ENCODE measurements at regions not wholly inside any gene's neighbourhood (a gene's known extent, or its start where the extent isn't known, plus 50 kb on each side); places are given as distances from the start of the nearest gene placed in this dataset.
A peak's percentile ranks its signal among the peaks of the same experiment; 100 is the strongest.

DNA sequence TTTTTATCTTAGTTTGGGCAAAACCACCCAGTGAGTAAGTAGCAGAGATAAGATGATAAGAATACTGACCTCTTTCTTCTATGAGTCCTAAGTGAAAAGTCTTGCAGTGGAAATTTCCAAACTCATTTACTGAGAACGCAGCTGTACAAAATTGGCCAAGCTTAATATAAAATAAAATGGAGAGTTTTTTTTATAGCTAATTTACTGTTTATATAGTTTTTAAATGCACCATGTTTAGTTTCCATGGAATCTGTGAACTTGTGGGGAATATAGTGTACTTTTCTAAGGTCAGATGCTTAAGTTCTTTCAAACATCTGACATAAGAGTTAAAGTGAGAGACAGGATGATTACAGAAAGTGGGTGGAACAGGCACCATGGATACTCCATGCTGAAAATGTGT, 833.5 kb downstream of the ADGRL2 start:
- DNase-seq (ENCODE audit: low read depth): no peak

DNA sequence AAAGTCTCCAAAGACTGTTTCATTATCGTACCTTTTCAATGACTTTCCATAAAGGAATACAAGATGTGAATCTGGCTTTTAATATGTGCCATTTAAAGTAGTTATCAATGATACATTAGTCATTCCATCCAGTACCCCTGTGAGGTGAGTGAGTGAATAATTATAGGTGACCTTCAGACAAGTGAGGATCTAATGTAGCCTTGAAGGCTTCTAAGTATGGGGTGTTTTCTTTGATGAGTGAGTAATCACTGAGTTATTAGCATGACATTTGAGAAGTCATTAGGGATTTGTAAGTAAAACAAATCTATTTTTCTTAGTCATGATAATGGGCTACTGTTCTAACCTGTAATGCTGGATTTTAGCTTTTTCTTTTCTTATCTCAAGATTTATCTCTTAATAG, 831.4 kb downstream of the ADGRL2 start:
- no peak for DNase-seq (ENCODE audit: low read depth)

DNA sequence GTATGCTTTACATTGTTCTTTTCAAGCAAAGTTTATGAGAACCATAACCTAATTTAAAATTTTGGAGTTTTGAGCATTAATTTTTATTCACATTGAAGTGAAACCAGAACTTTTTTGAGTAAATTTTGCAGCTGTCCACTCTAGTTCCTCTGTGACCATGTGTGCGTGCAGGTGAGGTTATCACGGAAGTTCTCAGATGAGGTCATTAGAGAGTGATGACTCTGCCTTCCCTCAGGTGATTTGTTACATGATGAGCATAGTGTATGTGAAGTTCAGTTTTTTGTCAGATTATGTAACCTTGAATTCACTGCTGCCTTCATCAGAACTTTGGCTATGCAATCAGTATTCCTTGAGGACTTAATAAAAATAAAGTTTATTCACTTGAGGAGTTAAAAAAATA, 828.2 kb downstream of the ADGRL2 start:
- DNase-seq (ENCODE audit: low read depth): no peak

DNA sequence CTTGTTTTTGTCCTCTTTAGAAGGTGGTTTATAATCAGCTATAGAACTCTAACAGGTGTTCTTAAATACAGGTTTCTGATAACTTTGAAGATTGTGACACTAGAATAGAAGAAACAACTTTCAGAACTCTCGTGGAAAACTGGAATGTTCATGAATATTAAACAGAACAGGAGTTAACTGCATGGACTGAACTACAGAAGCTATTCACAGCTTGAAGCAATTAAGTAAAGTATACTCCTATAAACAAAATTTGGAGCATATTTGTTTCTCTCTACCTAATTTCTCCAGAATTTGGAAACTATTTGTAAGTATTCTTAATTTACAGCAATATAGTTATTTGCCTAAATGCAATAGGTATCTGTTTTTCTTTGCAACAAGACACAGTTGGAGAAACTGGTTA, 824.8 kb downstream of the ADGRL2 start:
- no peak for DNase-seq (ENCODE audit: low read depth)

DNA sequence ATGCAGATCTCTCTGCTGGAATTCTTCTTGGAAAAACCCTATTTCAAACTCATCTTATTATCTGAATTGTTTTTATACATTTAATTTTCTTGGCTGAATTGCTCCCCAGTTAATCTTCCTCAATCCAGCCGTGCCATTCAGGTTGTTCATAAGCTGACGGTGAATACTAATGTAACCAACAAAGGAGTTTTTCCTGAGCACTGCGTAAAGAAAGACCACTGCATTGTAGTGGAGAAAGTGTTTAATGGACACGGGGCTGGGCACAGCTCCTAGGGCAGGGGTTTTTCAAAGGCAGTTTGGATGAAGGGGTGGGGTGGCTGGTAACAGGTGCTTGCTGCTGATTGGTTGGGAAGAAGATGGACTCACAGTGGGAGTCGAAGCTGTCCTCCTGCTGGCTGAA, 820.3 kb downstream of the ADGRL2 start:
- DNase-seq (ENCODE audit: low read depth): no peak

DNA sequence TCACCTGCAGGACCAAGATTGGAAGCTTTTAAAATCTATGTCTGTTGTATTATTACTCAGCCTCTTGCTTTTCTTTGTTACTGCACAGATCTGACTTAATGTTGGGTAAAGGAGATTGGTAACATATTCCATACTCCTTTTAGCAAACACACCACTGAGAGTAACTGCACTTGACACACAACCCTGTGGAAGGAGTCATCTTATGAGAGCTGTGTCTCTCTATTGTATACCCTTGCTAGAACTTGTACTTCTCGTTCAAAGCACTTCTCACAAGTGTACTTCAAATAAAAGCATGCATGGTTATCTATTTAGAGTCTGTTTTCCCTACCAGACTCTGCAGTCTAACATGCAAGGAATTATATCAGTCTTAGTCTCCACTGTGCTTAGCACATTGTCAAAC, 813.4 kb downstream of the ADGRL2 start:
- no peak for DNase-seq (ENCODE audit: low read depth)

DNA sequence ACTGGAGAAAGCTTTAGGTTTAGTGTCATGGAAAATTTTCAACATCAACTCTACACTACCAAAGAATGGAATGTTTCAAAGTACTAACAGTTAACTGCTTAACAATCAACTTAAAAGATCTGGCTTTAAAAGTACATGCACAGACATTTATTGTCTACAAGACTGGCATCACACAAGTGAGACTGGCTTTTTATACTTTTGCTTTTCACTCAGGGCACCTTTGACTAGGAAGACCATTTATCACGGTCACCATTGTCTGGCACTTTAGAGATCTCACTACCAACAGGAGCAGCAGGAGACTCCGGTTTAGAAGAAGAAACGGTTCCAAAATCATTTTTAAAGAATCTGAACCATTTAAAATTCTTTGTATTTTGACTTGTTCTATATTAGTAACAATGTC, 812.3 kb downstream of the ADGRL2 start:
- no peak for DNase-seq (ENCODE audit: low read depth)

DNA sequence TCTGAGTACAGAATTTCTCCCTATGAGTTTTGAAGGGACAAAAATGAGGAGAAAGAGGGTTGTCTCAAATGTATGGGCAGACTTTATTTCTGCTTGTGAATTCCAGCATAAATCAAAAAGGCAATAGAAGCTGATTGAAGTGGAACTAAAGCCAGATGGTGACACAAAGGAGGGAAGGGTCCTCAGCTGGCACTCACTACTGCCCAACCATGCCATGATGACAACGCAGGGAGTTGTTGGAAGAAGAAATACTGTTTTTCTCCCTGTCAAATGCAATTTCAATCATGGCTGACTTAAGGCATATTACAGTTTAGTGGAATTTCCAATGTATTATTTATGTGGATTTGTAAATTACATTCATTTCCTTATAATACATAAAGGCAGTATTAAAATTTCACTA, 805.8 kb downstream of the ADGRL2 start:
- no peak for DNase-seq (ENCODE audit: low read depth)

DNA sequence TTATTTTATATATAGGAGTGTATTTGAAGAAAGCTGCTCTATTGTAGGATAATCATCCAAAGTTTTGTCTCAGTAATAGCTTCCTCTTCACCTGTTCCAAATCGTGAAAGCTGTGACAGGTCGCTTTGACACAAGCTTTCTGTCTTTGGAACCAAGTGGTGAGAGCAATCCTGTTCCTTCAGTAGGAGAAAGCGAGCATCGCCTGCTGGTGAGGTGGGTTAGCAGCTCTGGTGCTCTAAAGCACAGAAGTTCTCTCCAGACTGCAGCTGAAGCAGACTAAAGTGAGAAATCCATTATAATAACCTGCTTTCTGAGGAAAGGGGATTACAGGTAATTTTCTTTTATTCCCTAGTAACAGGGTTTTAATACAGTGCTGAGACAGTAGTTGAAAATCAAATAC, 803.8 kb downstream of the ADGRL2 start:
- no peak for DNase-seq (ENCODE audit: low read depth)

DNA sequence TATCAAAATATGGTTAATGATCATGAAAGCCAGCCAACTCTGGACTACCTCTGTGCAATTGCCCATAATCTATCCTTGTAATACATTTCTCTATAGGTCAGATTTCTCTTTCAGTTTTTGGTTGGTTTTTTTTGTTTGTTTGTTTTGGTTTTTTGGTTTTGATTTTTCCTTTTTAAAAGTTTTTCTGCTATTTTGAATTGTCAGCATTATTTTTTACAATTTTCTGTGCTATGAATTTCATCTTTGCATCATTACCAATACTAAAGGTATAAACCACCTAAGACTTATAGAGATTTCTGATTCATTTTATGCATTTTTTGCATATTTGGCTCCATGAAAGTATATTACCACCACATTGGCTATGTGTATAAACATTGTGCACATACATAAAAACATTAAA, 799.6 kb downstream of the ADGRL2 start:
- DNase-seq (ENCODE audit: low read depth): no peak

DNA sequence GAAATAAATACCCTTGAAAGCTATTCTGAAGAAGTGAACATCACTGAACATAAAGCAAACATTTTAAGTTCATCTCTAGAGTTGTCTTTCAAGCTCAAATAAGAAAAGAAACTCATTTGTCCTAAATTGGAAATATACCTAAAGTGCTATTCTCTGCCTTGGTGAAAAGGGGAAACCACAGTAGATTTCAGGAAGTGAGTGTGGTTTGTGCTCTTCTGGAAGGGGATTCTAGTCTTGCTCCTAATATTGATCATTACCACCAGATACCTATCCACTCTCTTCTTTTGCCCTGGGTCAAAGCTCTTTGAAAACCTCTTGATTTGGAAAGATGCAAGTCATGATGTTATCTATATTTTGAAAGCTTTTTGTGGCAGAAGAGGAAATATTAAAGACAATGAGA, 798.1 kb downstream of the ADGRL2 start:
- DNase-seq (ENCODE audit: low read depth): no peak

DNA sequence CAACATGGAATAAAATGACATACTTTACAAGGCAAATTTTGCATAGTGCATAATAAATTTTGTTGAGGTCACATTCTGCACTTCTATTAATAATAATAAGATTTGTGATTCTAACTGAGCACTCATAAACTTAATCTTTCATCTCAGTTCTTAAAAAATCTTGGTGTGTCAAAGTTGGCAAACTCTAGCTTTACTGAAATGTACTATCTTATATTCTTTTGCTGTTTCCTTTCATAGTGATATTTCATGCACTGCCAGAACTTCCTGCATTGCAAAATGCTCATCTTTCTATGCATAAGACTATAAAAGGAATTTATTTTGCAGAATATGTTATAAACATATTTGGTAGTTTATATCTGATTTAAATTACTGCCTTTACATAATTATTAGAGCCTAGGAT, 797.6 kb downstream of the ADGRL2 start:
- DNase-seq (ENCODE audit: low read depth): no peak

DNA sequence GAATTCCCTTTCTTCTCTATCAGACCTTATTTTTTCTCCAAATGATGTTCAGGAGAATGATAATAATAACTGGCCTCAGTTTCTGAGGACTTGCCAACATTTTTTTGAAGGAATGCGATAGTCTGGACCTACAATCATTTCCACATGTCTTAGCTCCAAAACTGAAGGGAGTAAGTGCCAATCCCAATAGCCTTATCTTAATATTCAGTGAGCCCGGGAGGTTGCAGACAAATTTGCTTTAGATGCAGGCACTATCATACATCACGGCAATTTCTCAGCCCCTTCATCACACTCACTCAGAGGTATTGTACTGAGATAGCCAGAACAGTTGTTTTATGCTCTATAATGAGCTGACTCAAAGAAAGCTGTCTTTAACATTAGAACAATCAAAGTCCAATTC, 796.9 kb downstream of the ADGRL2 start:
- no peak for DNase-seq (ENCODE audit: low read depth)

DNA sequence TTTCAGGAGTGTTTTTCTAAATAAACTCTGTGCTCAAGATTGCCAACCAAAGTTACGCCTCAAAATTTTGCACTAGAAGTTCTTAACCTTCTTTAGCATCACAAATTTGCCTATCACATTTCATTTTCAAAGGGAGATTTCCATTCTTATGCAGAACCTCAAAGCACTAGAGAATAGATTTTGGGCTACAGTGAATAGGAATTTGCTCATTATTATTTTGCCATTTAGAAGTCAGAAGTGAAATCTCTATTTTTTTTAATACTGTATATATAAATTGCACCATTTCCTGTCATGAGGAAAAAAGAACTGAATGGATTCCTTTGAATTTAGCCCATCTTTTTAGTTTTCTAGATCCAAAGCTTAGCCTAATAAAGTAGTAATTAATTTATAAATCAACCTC, 796.4 kb downstream of the ADGRL2 start:
- DNase-seq (ENCODE audit: low read depth): no peak

DNA sequence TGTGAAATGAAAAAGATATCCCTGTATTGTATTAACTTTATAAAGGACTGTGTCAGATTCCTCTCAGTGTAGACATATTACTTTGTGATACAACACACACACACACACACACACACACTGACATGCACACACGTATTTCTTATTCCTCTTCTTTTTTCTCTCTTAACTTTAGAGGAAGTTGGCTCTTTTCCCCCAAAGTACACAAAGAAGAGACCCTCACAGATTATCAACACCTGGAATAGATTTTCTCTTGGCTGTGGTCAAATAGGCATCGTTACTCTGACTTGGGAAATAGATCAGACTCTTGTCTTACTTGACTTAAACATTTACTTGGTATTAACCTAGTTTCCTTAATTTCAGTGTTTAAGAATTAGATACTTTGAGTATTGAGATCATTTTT, 792.8 kb downstream of the ADGRL2 start:
- DNase-seq (ENCODE audit: low read depth): no peak

DNA sequence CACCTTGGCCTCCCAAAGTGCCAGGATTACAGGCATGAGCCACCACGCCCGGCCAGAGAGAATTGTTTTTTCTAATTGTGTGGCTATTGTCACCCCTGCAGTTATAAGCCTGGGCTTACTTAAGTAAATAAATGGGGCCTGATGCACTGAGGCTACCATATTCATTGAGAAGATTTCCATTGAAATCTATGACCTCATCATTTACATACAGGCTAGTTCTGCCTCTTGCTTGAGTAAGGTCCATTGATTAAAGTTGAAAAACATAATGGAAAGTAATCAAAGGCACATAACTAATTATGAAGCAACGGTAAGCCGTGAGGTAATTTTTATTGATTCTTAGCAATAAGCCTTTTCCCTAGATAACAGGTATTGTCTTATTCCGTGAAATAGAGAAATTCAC, 788.9 kb downstream of the ADGRL2 start:
- no peak for DNase-seq (ENCODE audit: low read depth)

DNA sequence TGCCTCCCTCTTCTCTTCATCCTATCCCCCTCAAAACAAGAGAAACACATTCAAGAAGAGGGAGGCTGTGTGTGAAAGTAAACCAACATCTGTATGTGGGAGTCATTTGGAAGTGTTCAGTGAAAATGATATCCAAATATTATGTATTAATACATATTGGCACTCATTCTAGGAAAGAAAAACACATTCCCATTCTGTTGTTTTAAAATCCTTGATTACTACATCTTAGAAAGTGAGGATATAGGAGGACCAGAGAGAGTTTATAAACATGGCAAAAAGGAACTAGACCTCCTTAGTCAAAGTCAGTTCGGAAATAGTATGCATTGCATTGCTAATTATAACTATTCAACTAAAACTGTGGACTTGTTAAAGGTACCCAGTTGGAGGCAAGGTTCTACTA, 786.6 kb downstream of the ADGRL2 start:
- no peak for DNase-seq (ENCODE audit: low read depth)

DNA sequence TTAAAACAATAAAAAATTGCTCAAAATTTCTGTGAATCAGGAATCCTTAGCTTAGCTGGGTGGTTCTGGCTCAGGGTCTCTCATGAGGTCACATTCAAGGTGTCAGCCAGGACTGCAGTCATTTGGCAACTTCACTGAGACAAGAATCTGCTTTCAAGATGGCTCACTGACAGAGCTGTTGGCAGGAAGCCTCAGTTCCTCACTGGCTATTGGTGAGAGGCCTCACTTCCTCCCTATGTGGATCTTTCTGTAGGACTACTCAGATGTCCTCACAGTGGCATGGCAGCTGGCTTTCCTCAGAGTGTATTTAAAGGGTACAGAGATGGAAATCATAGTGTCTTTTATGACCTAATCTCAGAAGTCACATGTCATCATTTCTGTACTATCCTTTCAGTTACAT, 785.7 kb downstream of the ADGRL2 start:
- no peak for DNase-seq (ENCODE audit: low read depth)

DNA sequence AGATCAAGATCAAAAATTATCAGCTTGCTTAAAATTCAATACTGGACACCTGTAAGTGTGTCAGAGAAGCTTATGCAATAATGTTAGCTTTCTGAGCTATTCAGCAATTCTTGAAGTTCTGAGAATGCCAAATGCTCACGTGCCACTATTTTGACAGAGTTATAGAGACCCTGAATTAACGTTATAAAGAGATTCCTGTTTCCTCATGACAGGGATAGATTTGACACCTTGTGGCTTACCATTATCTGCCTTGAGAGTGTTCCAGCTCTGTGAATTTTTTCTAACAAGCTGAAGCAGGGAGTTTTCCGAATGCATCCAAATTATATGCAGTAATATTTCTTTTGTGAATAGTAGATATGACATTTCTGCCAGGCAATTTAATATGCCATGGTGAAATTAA, 781.6 kb downstream of the ADGRL2 start:
- no peak for DNase-seq (ENCODE audit: low read depth)

DNA sequence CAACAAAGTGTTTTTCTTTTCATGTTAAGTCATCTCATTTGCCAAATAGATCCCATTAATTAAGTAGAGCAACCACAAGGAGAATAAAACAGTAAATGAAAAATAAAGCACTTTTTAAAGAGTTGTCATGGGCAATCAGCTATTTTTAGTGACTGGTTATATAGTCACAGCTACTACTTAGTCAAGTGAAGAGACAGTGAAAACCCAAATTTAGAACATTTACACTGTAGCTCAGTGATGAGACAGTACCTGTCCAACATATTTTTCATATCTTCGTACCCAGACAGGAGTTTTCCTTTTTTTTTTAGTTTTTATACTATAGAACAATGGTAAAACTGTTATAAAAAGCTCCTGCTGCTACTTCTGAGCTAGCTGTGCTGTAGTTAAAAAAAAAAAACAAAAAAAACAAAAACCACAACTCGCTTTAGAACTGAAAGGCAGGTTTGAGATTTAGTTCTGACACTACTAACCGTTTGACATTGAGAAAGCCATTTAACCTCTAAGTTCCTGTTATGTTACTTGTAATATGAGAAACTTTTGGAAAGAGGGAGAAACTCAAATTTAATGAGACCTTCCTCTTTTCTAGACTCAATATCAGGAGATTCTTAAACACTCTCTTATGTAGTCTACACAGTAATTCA, 777.5 kb downstream of the ADGRL2 start:
- no peak for DNase-seq (ENCODE audit: low read depth)

DNA sequence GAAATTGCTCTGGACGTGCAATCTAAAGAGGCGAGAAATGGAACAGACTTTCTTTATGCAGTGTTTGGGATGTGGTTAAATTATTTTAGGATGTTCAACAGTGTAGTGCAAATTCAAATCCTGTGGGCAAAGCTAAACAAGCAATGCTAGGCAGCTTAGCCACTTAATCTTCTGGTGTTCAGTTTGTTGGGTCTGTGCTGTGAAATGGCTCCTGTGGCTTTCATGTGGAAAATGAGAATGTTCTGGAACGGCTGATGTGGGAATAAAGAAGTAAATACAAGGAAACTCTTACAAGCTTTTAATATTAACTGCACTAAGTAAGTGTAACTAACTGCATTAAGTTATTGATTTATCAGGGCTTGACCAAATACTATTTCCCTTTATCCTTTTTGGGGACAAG, 766.6 kb downstream of the ADGRL2 start:
- DNase-seq (ENCODE audit: low read depth): no peak

DNA sequence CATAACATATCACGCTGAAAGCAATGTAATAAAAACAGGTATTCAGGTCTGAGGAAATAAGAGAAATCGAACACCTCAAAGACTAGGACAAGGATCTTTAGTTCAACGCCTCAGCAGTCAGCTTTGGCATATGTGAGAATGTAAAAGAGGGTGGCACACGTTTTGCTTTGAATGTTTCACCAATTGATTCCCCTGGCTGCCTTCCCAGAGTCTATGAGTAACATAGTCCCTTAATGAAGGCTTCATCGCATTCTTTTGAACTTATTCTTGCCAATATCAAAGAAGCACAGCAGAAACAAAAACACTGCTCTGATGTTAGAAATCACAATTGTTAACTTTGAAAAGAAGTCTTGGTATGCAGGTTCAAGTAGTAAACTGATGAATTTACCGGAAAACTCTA, 764.8 kb downstream of the ADGRL2 start:
- DNase-seq (ENCODE audit: low read depth): peak; percentile 37

DNA sequence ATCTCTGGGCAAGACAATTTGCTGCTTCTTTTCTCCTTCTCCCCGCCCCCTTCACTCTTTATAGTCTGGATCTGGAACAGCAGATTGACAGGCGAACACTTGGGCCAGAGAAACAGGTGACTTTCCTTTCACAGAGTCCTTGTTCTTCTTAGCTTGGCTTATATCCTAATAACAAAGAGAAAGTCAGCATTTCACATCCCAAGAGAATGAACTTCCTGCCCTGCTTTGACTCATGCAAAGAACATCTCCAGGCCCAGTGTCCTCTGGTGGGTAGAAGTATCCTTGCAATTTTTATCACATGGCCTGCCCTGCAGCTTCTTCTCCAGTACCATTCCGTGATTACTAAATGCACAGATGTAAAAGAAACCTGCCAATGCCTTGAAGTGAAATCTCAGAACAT, 764.4 kb downstream of the ADGRL2 start:
- DNase-seq (ENCODE audit: low read depth): peak; percentile 64

DNA sequence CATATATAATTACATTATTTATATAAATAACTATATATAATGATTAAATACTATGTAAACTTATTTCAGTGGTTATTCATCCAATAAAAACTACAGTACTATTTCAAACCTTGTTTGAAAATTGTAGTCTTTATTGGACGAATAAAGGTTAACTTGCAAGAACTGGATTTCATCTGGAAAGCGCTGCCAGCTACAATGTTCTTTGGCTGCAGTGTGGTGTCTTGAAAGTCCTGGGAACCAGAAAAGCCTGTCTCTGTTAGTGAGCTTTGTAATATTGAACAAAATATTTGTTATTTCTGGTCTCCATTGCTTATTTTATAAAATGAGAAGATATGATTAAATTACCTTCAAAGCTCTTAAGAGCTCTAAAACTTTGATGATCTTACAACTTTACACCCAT, 763.6 kb downstream of the ADGRL2 start:
- DNase-seq (ENCODE audit: low read depth): no peak

DNA sequence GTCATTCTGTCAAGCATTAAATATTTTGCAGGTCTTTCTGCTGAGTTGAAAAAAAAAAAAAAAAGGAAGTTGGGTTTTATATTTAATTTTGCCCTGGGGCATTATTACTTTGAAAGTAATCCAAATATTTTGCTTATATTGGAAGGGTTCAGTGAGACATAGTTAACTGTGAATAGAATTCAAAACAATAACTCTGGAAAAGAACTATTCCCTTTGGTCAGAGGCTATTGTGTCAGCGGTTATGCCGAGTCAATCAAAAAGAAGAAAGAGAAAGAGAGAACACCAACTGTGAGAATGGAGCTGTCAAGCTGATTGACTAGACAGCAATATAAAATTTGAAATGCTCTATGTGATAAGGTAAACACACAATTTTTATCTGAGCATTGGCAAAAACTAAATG, 761.7 kb downstream of the ADGRL2 start:
- no peak for DNase-seq (ENCODE audit: low read depth)
